ENCODE measurements at regions not wholly inside any gene's neighbourhood (a gene's known extent, or its start where the extent isn't known, plus 50 kb on each side); places are given as distances from the start of the nearest gene placed in this dataset.

GRCh38 chr2:8399731-8400130 lies 282.1 kb upstream of the ID2 start:
- ATAC-seq, result no peak
- no peak overlapping the region for H3K4me3 Mint-ChIP-seq

GRCh38 chr2:8400196-8400595 lies 281.7 kb upstream of the ID2 start:
- Mint-ChIP-seq H3K9me3 (peaks cover 3% of the 10 kb centered on the region), H3K27ac (no peak overlapping the region), H3K4me1 (no peaks in the 10 kb centered on the region), H3K27me3 (peaks cover 15% of the 10 kb centered on the region), H3K36me3 (no peaks in the 10 kb centered on the region), H3K4me3 (no peak overlapping the region)
- ATAC-seq, result no peak

More at GRCh38 chr2:8399731-8400130, 282.1 kb upstream of the ID2 start:
- H3K4me1 Mint-ChIP-seq, result no peaks in the 10 kb centered on the region
- no peaks in the 10 kb centered on the region for H3K36me3 Mint-ChIP-seq
- H3K9me3 Mint-ChIP-seq, result peaks cover 3% of the 10 kb centered on the region
- H3K27ac Mint-ChIP-seq, result no peak overlapping the region
- H3K27me3 Mint-ChIP-seq, result peaks cover 13% of the 10 kb centered on the region

GRCh38 chr2:8402222-8402621 lies 279.6 kb upstream of the ID2 start:
- Mint-ChIP-seq H3K27me3 (peaks cover 21% of the 10 kb centered on the region), H3K27ac (no peak overlapping the region), H3K4me1 (no peaks in the 10 kb centered on the region), H3K9me3 (peaks cover 3% of the 10 kb centered on the region), H3K36me3 (no peaks in the 10 kb centered on the region), H3K4me3 (no peak overlapping the region)
- ATAC-seq, result no peak

GRCh38 chr2:8403876-8404275 lies 278.0 kb upstream of the ID2 start:
- ATAC-seq, result no peak
- Mint-ChIP-seq H3K9me3 (no peaks in the 10 kb centered on the region), H3K4me1 (peaks cover 6% of the 10 kb centered on the region), H3K36me3 (no peaks in the 10 kb centered on the region), H3K4me3 (no peak overlapping the region), H3K27me3 (peaks cover 21% of the 10 kb centered on the region), H3K27ac (no peak overlapping the region)

- no peak overlapping the region for H3K4me3 Mint-ChIP-seq
- no peak overlapping the region for H3K27ac Mint-ChIP-seq
- peaks cover 23% of the 10 kb centered on the region for H3K27me3 Mint-ChIP-seq
- peaks cover 20% of the 10 kb centered on the region for H3K4me1 Mint-ChIP-seq
- H3K9me3 Mint-ChIP-seq, result no peaks in the 10 kb centered on the region
- H3K36me3 Mint-ChIP-seq, result no peaks in the 10 kb centered on the region
- no peak for ATAC-seq
These were observed 276.5 kb upstream of the ID2 start for GRCh38 chr2:8405334-8405733.

GRCh38 chr2:8406271-8406670 lies 275.6 kb upstream of the ID2 start:
- H3K36me3 Mint-ChIP-seq, result no peaks in the 10 kb centered on the region
- no peaks in the 10 kb centered on the region for H3K9me3 Mint-ChIP-seq
- ATAC-seq, result no peak
- peaks cover 20% of the 10 kb centered on the region for H3K4me1 Mint-ChIP-seq
- H3K4me3 Mint-ChIP-seq, result no peak overlapping the region
- H3K27me3 Mint-ChIP-seq, result peaks cover 33% of the 10 kb centered on the region
- H3K27ac Mint-ChIP-seq, result no peak overlapping the region

- ATAC-seq, result no peak
- Mint-ChIP-seq H3K4me3 (no peak overlapping the region), H3K27me3 (peaks cover 43% of the 10 kb centered on the region), H3K4me1 (peaks cover 20% of the 10 kb centered on the region), H3K36me3 (no peaks in the 10 kb centered on the region), H3K27ac (no peak overlapping the region), H3K9me3 (no peaks in the 10 kb centered on the region)
These were observed 274.5 kb upstream of the ID2 start for GRCh38 chr2:8407332-8407731.

GRCh38 chr2:8408560-8409460 lies 273.0 kb upstream of the ID2 start:
- Mint-ChIP-seq H3K27ac (peak overlapping the region; percentile 88), H3K4me3 (peak overlapping the region; percentile 34)

GRCh38 chr2:8409461-8410260 lies 272.2 kb upstream of the ID2 start:
- Mint-ChIP-seq H3K9me3 (no peaks in the 10 kb centered on the region), H3K4me1 (peaks cover 20% of the 10 kb centered on the region), H3K27me3 (peaks cover 41% of the 10 kb centered on the region), H3K27ac (peak overlapping the region; percentile 88), H3K36me3 (no peaks in the 10 kb centered on the region), H3K4me3 (no peak overlapping the region)
- no peak for ATAC-seq

More at GRCh38 chr2:8408560-8409460, 273.0 kb upstream of the ID2 start:
- Mint-ChIP-seq H3K36me3 (no peaks in the 10 kb centered on the region), H3K4me1 (peaks cover 20% of the 10 kb centered on the region), H3K9me3 (no peaks in the 10 kb centered on the region), H3K27me3 (peaks cover 47% of the 10 kb centered on the region)
- peak; percentile 90 for ATAC-seq

- Mint-ChIP-seq H3K4me3 (no peak overlapping the region), H3K9me3 (no peaks in the 10 kb centered on the region), H3K27me3 (peaks cover 52% of the 10 kb centered on the region), H3K27ac (no peak overlapping the region), H3K36me3 (no peaks in the 10 kb centered on the region), H3K4me1 (peaks cover 25% of the 10 kb centered on the region)
- ATAC-seq, result no peak
These were observed 269.8 kb upstream of the ID2 start for GRCh38 chr2:8412082-8412481.

GRCh38 chr2:8412586-8412985 lies 269.3 kb upstream of the ID2 start:
- no peak overlapping the region for H3K27ac Mint-ChIP-seq
- peaks cover 25% of the 10 kb centered on the region for H3K4me1 Mint-ChIP-seq
- no peaks in the 10 kb centered on the region for H3K36me3 Mint-ChIP-seq
- no peak overlapping the region for H3K4me3 Mint-ChIP-seq
- peaks cover 54% of the 10 kb centered on the region for H3K27me3 Mint-ChIP-seq
- no peaks in the 10 kb centered on the region for H3K9me3 Mint-ChIP-seq
- no peak for ATAC-seq

GRCh38 chr2:8413589-8414135 lies 268.2 kb upstream of the ID2 start:
- peaks cover 54% of the 10 kb centered on the region for H3K27me3 Mint-ChIP-seq
- no peak overlapping the region for H3K27ac Mint-ChIP-seq
- peaks cover 21% of the 10 kb centered on the region for H3K4me1 Mint-ChIP-seq
- H3K4me3 Mint-ChIP-seq, result no peak overlapping the region
- H3K36me3 Mint-ChIP-seq, result no peaks in the 10 kb centered on the region
- H3K9me3 Mint-ChIP-seq, result no peaks in the 10 kb centered on the region
- no peak for ATAC-seq

- no peaks in the 10 kb centered on the region for H3K36me3 Mint-ChIP-seq
- no peak overlapping the region for H3K4me3 Mint-ChIP-seq
- peaks cover 6% of the 10 kb centered on the region for H3K4me1 Mint-ChIP-seq
- no peaks in the 10 kb centered on the region for H3K9me3 Mint-ChIP-seq
- H3K27me3 Mint-ChIP-seq, result peaks cover 60% of the 10 kb centered on the region
- no peak overlapping the region for H3K27ac Mint-ChIP-seq
- peak; percentile 13 for ATAC-seq
These were observed 266.6 kb upstream of the ID2 start for GRCh38 chr2:8414946-8415879.

GRCh38 chr2:8416001-8416571 lies 265.8 kb upstream of the ID2 start:
- H3K9me3 Mint-ChIP-seq, result no peaks in the 10 kb centered on the region

More at GRCh38 chr2:8416001-8416571, 265.8 kb upstream of the ID2 start:
- peaks cover 60% of the 10 kb centered on the region for H3K27me3 Mint-ChIP-seq
- ATAC-seq, result no peak
- H3K27ac Mint-ChIP-seq, result no peak overlapping the region
- peaks cover 5% of the 10 kb centered on the region for H3K4me1 Mint-ChIP-seq
- H3K4me3 Mint-ChIP-seq, result no peak overlapping the region
- H3K36me3 Mint-ChIP-seq, result no peaks in the 10 kb centered on the region
